Fibroblast of lung (primary cell): ENCODE measurements at regions not wholly inside any gene's neighbourhood (a gene's known extent, or its start where the extent isn't known, plus 50 kb on each side); places are given as distances from the start of the nearest gene placed in this dataset.

ENCODE experiments used
- DNase-seq, 2 donors: peaks; one replicate each; pipeline versions ENCODE4 v3.0.0 to v3.0.0-alpha.2; 2010; ENCODE audit warnings: low read depth in 2 of 2
- H2AFZ ChIP-seq: 2 replicates; pipeline ENCODE4 v1.5.1; 2012; ENCODE audit warnings: low read length, control low read depth, inconsistent platforms
- H3K27ac ChIP-seq: 2 replicates; pipeline ENCODE4 v1.5.1; 2011; ENCODE audit warnings: low read length, control low read depth; ENCODE audit not compliant: insufficient read depth
- H3K27me3 ChIP-seq: 2 replicates; pipeline ENCODE4 v1.5.1; 2011; ENCODE audit warnings: mild to moderate bottlenecking, low read length; ENCODE audit not compliant: control insufficient read depth, insufficient read depth
- H3K36me3 ChIP-seq: 2 replicates; pipeline ENCODE4 v1.5.1; 2011; ENCODE audit warnings: low read length; ENCODE audit not compliant: control insufficient read depth, insufficient read depth
- H3K4me1 ChIP-seq: 2 replicates; pipeline ENCODE4 v1.5.1; 2011; ENCODE audit warnings: low read length; ENCODE audit not compliant: control insufficient read depth, insufficient read depth; ENCODE audit errors: extremely low read depth
- H3K4me2 ChIP-seq: 2 replicates; pipeline ENCODE4 v1.5.1; 2011; ENCODE audit warnings: low read length, control low read depth; ENCODE audit not compliant: insufficient read depth; ENCODE audit errors: extremely low read depth
- H3K4me3 ChIP-seq, 4 experiments: fragments of 200-600 bp in 1 of 4; sonication (generic) in 1 of 4; replicated peaks in 1 of 4; 2 replicates each; pipeline ENCODE4 v1.5.1; 2011 to 2016; ENCODE audit warnings: low read length in 4 of 4, low read depth in 3 of 4, mild to moderate bottlenecking in 3 of 4, control low read depth in 2 of 4, inconsistent platforms in 1 of 4, mixed read lengths in 1 of 4; ENCODE audit not compliant: insufficient read depth in 1 of 4; ENCODE audit errors: control extremely low read depth in 1 of 4
- H3K79me2 ChIP-seq: 2 replicates; pipeline ENCODE4 v1.5.1; 2012; ENCODE audit warnings: mild to moderate bottlenecking, low read length, inconsistent platforms; ENCODE audit not compliant: control insufficient read depth, insufficient read depth
- H3K9ac ChIP-seq: 2 replicates; pipeline ENCODE4 v1.5.1; 2011; ENCODE audit warnings: mild to moderate bottlenecking, low read length, control low read depth; ENCODE audit not compliant: insufficient read depth
- H3K9me3 ChIP-seq: 2 replicates; pipeline ENCODE4 v1.5.1; 2012; ENCODE audit warnings: low read depth, low read length; ENCODE audit not compliant: control insufficient read depth, insufficient read depth
- H4K20me1 ChIP-seq: 2 replicates; pipeline ENCODE4 v1.5.1; 2011; ENCODE audit warnings: low read length; ENCODE audit not compliant: control insufficient read depth, insufficient read depth; ENCODE audit errors: extremely low read depth
- EZH2 ChIP-seq: IDR thresholded peaks from 2 replicates; pipeline ENCODE4 v1.5.1; 2012; ENCODE audit warnings: low read length, control low read depth, mild to moderate bottlenecking; ENCODE audit errors: missing control alignments
- TF ChIP-seq, protein P1 (sequence below), 2 donors: IDR thresholded peaks in 1 of 2; conservative IDR thresholded peaks in 1 of 2; 1 replicate in 1 of 2; 2 replicates in 1 of 2; pipeline ENCODE4 v1.5.1; 2011 to 2012; ENCODE audit warnings: low read length in 2 of 2, control low read depth in 1 of 2, inconsistent platforms in 1 of 2, low read depth in 1 of 2, mild to moderate bottlenecking in 1 of 2

DNA sequence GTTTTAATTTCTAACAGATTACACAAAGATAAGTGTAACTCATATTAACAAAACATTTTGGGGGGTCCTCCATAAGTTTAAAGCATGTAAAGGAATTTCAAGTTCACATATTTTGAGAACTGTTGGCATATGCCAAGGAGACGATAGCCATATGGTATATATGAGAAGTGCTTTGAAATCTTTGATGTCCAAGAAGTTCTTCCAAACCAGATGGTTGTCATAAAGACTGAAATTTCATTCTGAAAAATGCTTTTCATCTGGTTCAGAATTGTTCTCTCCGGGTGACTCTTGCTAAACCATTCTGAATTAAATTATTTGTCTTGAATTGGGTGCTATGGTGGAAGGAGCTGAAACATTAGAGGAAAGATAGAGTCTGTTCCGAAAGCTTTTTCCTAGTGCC lies 513.0 kb upstream of the AKR1E2 start:
- H3K9me3 ChIP-seq = no peaks in the 10 kb centered on the region
- H3K79me2 ChIP-seq = no peaks in the 10 kb centered on the region
- H3K27ac ChIP-seq = no peak overlapping the region
- no peaks in the 10 kb centered on the region for H3K27me3 ChIP-seq
- H2AFZ ChIP-seq = no peak overlapping the region
- H3K4me2 ChIP-seq = no peak overlapping the region
- no peak for TF ChIP-seq EZH2
- TF ChIP-seq, protein P1, sequence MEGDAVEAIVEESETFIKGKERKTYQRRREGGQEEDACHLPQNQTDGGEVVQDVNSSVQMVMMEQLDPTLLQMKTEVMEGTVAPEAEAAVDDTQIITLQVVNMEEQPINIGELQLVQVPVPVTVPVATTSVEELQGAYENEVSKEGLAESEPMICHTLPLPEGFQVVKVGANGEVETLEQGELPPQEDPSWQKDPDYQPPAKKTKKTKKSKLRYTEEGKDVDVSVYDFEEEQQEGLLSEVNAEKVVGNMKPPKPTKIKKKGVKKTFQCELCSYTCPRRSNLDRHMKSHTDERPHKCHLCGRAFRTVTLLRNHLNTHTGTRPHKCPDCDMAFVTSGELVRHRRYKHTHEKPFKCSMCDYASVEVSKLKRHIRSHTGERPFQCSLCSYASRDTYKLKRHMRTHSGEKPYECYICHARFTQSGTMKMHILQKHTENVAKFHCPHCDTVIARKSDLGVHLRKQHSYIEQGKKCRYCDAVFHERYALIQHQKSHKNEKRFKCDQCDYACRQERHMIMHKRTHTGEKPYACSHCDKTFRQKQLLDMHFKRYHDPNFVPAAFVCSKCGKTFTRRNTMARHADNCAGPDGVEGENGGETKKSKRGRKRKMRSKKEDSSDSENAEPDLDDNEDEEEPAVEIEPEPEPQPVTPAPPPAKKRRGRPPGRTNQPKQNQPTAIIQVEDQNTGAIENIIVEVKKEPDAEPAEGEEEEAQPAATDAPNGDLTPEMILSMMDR (conservative IDR thresholded peaks at IDR 0.05 in 1 of 2, IDR thresholded peaks at IDR 0.05 in 1 of 2; ENCODE audit: low read depth in 1 of 2, low read length in 2 of 2) = no peak
- no peaks in the 10 kb centered on the region for H3K36me3 ChIP-seq
- no peaks in the 10 kb centered on the region for H3K4me1 ChIP-seq
- no peaks in the 10 kb centered on the region for H4K20me1 ChIP-seq
- no peak overlapping the region for H3K4me3 ChIP-seq
- no peak for DNase-seq
- H3K9ac ChIP-seq = no peak overlapping the region

DNA sequence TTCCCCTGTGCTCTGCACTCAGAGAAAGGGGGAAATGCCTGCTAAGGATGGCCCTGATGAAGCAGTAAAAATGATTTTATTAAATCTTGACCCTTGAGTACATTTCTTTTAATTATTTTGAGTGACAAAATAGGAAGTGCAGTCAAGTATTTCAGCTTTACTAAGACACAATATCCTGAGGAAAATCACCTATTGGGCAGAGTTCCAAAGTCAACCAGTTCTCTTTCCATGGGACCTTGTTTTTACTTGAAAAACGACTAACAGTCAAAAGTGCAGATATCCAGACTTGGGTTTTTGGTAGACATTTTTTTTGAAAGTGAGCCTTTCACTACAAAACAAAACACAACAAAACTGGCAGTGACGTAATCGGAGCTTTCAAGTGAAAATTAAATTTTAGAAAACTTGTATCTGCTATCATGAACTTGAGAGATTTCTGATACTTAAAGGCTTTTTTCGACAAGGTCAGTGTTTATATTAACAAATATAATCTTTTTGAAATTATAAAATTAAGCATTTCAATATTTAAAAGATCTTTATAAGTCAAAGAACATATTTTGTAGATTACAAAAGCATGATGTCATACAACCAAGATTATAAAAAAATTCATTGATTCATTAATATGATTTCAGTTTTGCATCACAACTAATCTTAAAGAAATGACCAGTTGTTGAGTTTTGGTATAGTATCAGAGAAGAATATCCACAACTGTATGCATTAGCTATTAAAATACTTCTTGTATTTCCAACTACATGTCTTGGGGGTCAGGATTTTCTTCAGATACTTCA lies 513.8 kb upstream of the AKR1E2 start:
- DNase-seq = no peak
- Histone ChIP-seq H3K36me3 (no peaks in the 10 kb centered on the region), H2AFZ (no peak overlapping the region)

DNA sequence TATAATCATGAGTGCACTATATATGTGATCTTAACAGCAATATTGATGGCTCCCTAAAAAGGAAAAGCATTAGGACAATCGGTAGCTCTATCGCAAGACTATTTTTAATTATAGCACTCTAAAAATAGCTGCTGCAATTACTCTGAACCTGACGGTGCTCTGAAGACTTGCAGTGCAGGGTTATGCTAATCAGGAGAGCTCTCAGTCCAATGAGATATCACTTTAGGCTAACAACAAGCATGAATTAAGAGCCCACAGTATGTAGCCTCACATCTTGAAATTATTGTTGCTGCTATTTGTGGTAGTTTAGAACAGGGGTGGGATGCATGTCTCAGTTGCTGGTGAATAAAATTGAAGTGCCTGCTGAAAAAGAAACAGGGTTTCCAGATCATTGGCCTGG lies 515.8 kb upstream of the AKR1E2 start:
- Histone ChIP-seq H3K4me1 (no peaks in the 10 kb centered on the region), H3K27me3 (no peaks in the 10 kb centered on the region), H3K27ac (no peak overlapping the region), H4K20me1 (no peaks in the 10 kb centered on the region), H3K4me2 (no peak overlapping the region), H2AFZ (no peak overlapping the region), H3K9ac (no peak overlapping the region), H3K79me2 (no peaks in the 10 kb centered on the region), H3K9me3 (no peaks in the 10 kb centered on the region), H3K4me3 (no peak overlapping the region), H3K36me3 (no peaks in the 10 kb centered on the region)
- no peak for DNase-seq
- TF ChIP-seq, protein P1 (conservative IDR thresholded peaks at IDR 0.05 in 1 of 2, IDR thresholded peaks at IDR 0.05 in 1 of 2; ENCODE audit: low read depth in 1 of 2, low read length in 2 of 2) = no peak
- no peak for TF ChIP-seq EZH2

More for the DNA sequence above, 513.8 kb upstream of the AKR1E2 start:
- TF ChIP-seq EZH2 = no peak
- TF ChIP-seq, protein P1 (conservative IDR thresholded peaks at IDR 0.05 in 1 of 2, IDR thresholded peaks at IDR 0.05 in 1 of 2; ENCODE audit: low read depth in 1 of 2, low read length in 2 of 2) = no peak
- H3K4me1 ChIP-seq = no peaks in the 10 kb centered on the region
- no peak overlapping the region for H3K4me3 ChIP-seq
- H3K4me2 ChIP-seq = no peak overlapping the region
- no peaks in the 10 kb centered on the region for H3K9me3 ChIP-seq
- H4K20me1 ChIP-seq = no peaks in the 10 kb centered on the region
- no peak overlapping the region for H3K9ac ChIP-seq
- no peak overlapping the region for H3K27ac ChIP-seq
- H3K27me3 ChIP-seq = no peaks in the 10 kb centered on the region
- H3K79me2 ChIP-seq = no peaks in the 10 kb centered on the region
